HG02938 (cell line): ENCODE measurements at regions not wholly inside any gene's neighbourhood (a gene's known extent, or its start where the extent isn't known, plus 50 kb on each side); places are given as distances from the start of the nearest gene placed in this dataset.

ENCODE experiments used
- ATAC-seq: cut with Tn5 transposase; IDR thresholded peaks from one replicate; pipeline ENCODE4 v1.9.1; 2021; ENCODE audit warnings: mild to moderate bottlenecking, moderate library complexity; ENCODE audit not compliant: unreplicated experiment

GRCh38 chr4:124903995-124904722 lies 191.6 kb upstream of the ANKRD50 start:
- no peak for ATAC-seq

DNA sequence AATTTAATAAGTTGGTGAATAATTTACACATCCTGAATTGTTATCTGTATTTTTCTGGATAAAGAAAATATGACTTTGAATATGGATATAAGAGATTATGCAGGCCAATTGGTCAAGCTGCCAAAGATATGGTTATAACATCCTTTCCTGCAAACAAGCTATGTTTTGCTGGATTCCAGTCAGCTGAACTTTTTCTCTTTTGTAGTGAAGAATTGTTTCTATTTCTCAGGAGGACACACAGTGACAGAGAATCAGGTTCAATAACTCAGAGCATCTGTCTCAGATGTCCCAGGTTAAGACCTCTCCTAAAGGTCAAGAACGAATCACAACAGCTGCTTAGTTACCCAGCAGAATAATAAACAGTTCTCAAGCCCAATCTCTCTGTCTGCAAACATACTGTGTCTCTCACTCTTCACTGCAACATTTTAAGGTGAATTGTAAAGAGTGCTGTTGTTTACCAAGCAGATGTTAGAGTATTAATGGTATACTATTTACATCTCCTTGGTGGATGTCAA lies 189.5 kb upstream of the ANKRD50 start:
- ATAC-seq = no peak

DNA sequence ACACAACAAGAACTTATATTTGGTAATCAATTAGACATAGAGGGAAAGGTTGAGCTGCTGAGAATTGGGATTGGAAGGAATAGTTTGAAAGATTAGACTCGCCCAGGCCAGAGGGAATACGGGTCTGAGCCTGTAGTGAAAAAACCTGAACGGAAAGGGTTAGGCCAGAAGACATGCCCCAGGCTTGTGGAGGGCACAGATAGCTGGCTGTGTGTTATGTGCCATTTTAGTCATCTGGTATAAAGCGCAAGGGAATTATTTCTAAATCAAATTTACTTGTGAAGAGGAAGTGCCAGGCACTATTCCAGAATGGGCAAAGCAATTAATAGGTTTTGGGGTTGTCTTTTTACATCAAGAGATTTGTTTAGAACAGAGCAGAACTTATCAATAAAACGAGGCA lies 187.5 kb upstream of the ANKRD50 start:
- no peak for ATAC-seq

GRCh38 chr4:124890522-124890921 lies 178.0 kb upstream of the ANKRD50 start:
- no peak for ATAC-seq

- no peak for ATAC-seq
Measured at GRCh38 chr4:124887739-124888138, 175.2 kb upstream of the ANKRD50 start.

- no peak for ATAC-seq
Measured at GRCh38 chr4:124884316-124884715, 171.8 kb upstream of the ANKRD50 start.

DNA sequence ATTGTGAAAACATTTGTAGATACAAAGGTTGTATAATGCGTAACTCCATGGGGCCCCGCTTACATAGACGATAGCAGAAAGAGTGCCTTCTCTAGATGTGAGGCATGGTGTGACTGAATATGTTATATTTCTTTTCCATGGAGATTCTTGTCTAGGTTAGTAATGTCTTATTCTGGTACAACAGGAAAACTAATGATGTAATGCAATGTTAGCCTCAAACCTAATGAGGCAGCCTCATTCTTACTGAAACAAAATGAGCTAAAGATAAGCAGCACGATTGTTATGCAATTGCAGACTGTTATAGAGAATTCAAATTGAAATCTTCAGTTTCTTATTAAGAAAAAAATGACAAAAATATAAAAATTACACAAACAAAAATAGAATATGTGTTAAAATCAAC lies 171.1 kb upstream of the ANKRD50 start:
- ATAC-seq = no peak

GRCh38 chr4:124879195-124879594 lies 166.7 kb upstream of the ANKRD50 start:
- no peak for ATAC-seq

GRCh38 chr4:124874172-124874450 lies 161.6 kb upstream of the ANKRD50 start:
- no peak for ATAC-seq

DNA sequence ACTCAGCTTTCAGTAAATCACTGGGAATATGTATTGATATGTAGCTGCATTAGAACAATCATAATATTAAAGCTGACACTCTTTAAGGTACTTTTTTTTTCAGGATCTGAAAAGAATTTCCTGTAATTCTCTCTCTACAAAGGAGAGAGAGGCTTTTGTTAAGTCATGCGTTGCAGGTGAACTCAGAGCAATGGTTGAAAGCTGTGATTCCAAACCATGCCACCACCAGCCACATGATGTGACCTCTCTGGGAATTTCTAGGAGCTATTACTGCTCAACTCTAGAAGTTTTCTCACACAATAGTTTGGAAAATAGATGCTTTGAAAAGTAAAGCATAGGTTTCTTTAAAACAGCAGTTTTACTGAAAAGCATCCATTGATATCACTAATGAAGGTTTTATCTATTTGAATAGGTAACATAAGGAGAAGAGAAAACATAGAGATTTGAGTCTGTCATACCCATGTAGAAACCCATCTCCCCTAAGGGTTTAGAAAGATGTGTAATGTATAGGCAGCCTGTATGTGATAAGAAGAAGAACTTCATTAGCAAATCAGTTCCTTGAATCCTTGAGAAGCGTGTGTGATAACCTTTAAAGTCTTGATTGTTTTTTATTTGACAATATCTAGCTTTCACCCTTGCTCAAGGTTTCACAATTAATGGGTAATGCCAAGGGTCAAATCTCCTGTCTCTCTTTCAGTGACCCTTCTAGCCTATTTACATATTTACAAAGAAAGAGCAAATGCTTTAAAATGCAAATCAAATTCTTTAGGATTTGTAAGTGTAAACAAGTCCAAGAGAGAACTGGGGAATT lies 161.0 kb upstream of the ANKRD50 start:
- no peak for ATAC-seq

- ATAC-seq = no peak
Measured at GRCh38 chr4:124872659-124873058, 160.1 kb upstream of the ANKRD50 start.

GRCh38 chr4:124869961-124870495 lies 157.5 kb upstream of the ANKRD50 start:
- no peak for ATAC-seq

GRCh38 chr4:124868495-124868894 lies 156.0 kb upstream of the ANKRD50 start:
- no peak for ATAC-seq

- ATAC-seq = no peak
Measured at GRCh38 chr4:124867536-124867935, 155.0 kb upstream of the ANKRD50 start.

GRCh38 chr4:124866301-124866700 lies 153.8 kb upstream of the ANKRD50 start:
- ATAC-seq = no peak

DNA sequence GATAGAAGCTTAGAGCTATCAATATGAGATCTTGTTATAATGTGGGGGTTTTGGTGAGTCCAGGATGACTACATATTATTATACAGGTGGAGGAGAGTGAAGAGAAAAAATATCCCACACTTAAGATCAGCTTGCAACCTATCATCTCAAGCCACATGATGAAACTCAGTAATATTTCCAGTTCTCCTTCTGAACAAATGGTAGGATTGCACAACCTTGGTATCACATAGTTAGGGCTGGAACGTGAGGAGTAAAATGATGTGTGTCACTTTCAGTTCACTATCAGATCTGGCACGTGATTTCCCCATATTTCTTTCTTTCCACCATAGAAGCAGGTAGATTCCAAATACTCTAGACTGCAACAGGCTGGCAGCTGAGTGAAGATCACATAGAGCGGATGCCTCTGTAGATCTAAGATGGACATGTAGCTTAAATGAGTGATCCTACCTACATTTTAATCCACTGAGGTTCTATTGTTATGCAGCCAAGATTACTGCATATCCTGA lies 150.6 kb upstream of the ANKRD50 start:
- no peak for ATAC-seq

GRCh38 chr4:124862261-124862660 lies 149.7 kb upstream of the ANKRD50 start:
- no peak for ATAC-seq

- ATAC-seq = no peak
Measured at GRCh38 chr4:124861761-124862160, 149.2 kb upstream of the ANKRD50 start.

DNA sequence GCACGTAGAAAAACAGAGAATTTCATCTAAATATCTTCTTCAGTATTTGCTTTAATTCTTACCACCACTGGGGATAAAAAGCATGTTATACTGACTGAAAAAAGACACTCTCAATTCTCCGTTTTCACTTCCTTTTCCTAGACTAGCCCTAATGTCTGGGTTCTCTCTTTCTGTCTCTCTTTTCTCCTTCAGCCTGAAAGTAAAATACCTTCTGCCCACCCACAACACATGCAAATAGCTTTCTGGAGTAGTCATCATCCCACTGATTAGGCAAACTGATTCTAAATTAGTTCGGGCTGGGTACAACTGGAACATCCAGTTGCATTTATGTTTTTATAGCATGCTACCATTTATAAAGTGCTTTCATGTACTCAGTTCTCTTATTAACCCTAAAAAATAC lies 142.4 kb upstream of the ANKRD50 start:
- ATAC-seq = peak; percentile 79

DNA sequence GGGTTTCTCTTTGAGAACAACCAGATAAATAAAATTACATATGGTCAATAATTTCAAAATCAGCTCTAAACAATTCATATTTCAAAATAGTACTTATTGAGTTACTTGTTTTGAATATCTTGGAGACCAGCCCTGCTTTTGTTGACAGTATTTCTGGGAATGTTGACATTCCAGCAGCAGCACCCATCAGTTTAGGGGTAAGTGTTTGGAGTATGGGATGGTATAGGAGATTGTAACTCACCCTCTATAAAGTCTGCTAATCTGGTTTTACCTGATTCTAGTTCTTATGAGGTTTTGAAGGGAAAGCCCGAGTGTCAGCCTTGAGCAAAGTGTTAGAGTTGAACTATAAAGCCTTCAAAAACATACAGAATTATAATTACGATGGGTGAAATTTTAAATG lies 139.2 kb upstream of the ANKRD50 start:
- ATAC-seq = no peak

GRCh38 chr4:124846306-124846705 lies 133.8 kb upstream of the ANKRD50 start:
- ATAC-seq = no peak
